HG03442 (cell line): ENCODE measurements at regions not wholly inside any gene's neighbourhood (a gene's known extent, or its start where the extent isn't known, plus 50 kb on each side); places are given as distances from the start of the nearest gene placed in this dataset.

Source experiments
- ATAC-seq: cut with Tn5 transposase; IDR thresholded peaks from one replicate; pipeline ENCODE4 v1.9.1; 2021; ENCODE audit warnings: mild to moderate bottlenecking, moderate library complexity; ENCODE audit not compliant: unreplicated experiment

DNA sequence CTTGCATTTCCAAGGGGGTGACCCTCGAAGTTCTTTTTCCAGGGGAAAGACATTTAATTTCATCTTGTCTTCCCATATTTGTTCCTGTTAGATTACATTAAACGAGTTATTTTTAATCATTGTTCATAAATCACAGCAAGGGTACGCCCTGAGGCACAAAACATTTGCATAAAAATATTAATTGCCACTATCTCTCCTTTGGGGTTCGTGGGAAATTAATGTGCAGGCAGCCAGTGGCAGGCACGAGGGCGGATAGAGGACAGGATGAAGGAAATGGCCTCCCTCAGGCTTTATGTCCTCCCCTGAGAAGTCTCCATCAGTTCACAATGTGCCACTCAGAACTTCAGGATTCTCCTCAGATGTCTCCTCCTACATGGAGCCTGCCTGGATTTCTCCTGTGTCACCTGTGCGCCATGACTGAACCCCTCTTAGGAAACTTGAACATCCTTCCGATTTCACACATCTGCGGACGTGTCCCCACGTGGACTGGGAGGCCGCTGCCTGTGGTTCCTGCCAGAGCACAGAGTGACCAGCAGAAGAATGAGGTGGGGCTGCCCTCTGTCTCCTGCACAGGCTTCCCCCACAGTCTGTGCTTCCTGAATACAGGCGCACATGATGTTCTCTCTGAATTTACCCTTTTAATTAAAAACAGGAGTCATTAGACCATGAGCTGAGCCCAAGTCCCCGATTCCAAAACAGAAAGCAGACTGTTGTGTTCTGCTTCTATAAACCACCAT, 1085.9 kb downstream of the TBC1D22A start:
- ATAC-seq, result no peak

DNA sequence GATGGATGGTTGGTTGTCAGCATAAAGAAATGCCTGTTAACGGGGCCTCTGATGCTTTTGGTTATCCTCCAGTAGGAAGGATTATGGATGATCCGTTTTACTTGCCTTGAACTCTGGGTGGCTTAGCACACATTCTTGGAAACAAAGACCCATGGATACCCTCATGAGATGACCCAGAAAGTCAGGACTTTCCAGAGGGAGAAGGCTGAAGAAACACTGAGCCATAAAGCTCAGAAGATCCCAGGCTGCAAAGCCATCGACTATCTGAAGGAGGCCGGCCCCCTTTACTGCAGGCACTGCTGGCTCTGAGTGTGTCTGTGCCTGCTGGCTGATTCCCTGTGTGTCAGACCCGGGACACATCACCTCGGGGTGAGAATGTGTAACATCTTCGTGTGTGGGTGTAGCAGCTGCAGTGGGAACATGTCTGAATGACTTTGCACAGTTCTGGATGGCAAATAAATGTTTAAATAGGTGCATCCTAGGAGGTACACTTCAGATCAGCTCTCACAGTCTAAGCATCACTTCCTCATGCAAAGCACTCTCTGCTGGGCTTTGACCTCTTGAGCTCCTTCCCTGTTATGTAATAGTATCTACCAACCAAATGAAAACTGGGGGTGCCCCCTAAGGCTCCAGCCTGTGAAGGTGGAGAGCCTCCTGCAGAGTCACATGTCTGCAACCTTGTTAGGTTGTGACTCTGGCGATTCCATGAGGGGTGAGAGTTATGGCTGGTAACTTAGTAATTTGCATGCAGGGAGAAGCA, 1084.9 kb downstream of the TBC1D22A start:
- no peak for ATAC-seq

DNA sequence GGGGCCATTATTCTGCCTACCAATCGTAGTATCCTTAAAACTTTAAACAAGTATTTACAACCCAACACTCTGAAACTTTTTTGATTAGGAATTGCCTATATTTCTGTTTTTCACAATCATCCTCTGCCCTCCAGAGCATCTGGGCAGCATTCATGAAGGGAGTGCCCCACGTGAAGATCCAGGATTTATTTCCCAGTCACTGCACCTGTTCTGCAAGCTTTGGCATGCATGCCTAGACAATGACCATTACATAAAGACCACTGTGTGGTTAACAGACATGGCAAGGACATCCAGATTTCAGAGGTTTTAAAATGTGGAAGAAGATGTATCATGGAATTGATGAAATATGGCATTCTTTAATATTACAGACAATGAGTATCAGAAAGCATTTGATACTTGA, 1083.8 kb downstream of the TBC1D22A start:
- ATAC-seq, result no peak

DNA sequence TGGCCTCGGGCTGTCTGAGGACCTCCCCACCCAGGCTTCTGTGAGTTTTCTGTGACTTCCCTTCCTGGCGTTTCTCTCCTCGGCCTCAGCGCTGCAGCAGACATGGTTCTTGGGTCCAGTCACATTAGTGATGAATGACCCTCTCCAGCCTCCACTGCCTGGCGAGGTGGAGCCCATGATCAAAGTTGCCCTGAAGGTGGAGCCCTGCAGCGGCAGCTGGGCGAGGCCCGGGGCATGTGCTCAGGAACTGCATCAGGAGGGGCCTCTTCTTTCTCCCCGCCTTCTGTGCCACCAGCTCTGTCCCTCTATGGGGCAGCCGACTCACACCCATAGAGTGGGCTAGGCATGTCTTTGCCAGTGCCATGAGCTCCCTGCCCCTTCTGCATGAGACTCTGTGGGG, 1079.7 kb downstream of the TBC1D22A start:
- ATAC-seq, result no peak

DNA sequence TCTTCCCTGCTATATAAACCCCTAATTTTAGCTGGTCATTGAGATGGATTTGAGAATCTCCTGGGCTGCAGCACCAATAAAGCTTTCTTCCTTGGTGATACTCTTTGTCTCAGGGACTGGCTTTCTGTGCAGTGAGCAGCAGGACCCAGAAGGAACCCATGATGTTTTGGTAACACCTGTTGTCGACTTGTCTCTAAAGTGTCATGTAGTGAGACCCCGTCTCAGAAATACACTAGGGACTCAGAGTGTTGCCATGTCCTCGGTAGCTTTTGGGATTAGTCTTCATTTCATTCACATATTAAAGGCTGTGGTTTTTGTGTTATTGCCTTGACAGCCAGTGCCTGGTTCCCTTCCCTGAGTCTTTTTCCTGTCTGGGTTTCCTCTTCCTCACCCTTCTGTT, 1078.7 kb downstream of the TBC1D22A start:
- no peak for ATAC-seq

DNA sequence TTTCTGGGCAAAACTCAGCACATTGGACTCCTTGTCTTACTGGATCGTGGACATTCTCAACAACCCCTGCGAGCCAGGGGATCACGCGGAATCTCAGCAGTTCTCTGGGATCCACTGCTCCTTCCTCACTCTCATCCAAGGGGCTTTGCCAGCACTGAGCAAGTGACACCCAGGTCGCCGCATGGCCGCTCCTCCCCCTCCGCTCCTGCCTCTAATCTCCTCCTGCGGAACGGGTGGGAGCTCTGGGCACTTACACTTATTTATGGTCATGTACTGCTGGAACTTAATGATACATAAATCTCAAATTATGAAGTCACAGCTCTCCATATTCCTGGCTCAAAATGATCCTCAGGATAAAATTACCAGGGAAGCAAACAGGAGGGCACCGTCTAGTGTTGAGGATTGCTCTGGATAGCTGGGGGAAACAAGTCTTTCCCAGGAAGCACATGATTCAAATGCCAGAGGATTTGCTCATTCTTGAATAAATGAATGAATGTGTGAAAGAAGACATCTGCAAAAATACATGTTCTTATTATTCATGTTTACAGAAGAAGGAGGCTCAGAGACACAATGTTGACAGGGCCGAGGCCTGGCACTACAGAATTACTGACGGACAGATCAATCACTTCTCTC, 1077.3 kb downstream of the TBC1D22A start:
- ATAC-seq, result no peak

DNA sequence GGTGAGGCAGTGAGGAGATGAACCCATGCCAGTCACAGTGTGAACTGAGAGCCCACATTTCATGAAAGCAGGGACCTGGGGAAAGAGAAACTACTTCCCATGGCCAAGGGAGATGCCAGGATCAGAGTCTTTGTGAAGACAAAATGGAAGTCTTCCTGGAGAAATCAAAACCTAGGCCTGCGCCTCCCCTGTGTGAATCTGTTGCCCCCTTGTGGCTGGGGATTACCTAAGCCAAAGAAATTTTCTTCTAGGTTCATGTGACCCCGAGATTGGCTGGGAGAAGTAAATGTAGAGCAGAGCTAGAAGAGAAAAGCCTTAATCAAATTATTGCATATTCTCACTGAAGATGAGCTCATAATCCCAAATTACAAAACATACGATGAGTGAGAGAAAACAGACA, 1075.3 kb downstream of the TBC1D22A start:
- ATAC-seq, result no peak

DNA sequence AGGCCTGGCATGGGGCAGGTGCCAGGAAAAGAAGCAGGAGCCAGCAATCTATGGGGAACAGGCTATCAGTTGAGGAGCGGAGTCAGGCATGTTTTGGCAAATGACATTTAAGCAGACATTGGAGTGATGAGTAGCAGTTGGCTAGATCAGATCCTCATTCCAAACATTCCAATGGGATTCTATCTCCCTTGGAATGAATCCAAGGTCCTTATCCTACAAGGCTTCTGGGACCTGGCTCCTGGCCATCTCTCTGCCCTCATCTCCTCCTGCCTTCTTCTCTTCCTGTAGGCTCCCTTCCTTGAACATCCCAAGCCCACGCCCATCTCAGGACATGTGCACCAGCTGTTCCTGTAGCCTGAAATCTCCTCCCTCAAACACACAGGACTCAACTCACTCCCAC, 1074.5 kb downstream of the TBC1D22A start:
- no peak for ATAC-seq

DNA sequence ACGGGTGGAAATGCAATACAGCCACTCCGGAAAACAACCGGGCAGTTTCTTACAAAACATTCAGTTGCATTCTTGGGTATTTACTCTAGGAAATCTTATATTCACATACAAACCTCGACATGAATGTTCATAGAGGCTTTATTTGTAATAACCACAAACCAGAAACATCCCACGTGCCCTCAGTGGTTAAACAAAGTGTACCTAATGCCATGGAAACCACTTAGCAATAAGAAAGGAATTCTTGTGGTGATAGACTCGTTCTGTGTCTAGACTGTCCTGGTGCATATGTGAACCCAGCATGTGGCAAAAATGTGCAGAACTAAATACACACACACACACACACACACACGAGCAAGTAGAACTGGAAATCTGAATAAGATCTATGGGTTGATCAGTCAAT, 1073.3 kb downstream of the TBC1D22A start:
- ATAC-seq, result no peak

DNA sequence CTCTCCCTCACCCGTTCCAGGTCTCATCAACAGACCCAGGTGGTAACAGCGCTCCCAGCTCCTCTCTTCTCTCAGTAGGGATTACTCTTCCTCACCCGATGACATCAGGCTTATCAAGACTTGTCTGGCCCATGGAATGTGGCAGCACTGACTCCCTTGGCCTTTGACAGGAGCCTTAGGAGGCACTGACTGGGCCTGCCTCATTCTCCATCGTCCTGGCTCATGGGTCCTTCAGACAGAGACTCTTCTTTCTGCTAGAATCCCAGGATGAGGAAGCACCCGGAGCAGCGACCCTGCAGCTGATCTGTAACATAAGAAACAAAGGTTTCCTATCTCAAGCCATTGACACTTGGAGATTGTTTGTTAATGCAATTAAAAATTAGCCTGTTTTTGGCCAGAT, 1063.6 kb downstream of the TBC1D22A start:
- ATAC-seq, result no peak

DNA sequence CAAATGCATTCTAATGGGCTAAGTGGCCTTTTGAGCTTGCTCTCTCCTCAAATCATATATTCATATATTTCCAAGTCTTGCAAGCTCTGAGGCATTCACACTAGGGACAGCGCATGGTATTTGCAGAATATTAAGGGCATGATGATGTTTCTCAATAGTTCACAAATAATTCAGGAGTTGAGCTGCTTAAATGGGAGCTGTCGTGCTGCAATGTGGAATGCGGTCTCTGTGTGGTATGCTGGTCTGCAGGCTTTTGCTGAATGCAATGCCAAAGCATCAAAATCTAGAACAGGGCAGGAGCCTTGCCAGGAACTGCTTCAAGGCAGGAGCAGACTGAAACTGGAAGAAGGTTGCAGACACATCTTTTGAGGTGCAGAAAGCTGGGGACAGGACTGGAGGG, 1060.0 kb downstream of the TBC1D22A start:
- ATAC-seq, result no peak

DNA sequence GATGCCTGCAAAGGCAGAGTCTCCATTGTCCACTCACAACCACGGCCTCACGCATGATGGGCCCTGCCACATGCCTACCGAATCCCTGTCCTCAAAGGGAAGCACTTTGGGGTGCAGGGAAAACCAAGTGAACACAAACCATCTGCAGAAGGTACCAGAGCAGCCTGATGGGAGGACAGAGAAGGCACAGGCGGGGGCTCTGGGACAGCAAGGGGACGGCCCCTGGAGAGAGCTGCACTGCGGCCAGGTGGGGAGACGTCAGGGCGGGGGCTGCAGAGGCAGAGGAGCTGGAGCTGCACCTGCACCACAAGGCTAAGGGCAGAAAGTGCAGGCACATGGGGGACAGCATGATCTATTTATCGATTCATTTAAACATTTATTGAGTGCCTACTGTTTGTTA, 1056.0 kb downstream of the TBC1D22A start:
- ATAC-seq, result no peak

DNA sequence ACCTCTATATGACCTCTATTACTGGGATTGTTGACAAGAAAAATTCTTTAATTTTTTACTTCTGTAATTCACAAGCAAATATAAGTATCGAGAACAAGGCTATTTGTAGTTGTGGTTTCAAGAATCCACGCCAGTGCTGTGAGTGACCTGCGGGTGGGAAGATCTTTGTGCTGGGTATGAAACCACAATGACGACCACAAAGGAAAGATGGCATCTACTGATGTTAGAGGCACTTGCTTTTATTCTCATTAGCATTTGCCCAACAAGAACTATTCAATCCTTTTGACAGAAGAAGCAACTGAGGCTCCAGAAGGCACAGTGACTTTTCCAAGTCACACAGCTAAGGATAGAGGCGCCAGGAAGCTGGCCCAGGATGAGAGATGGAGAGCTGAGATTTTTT, 1054.9 kb downstream of the TBC1D22A start:
- ATAC-seq, result no peak

DNA sequence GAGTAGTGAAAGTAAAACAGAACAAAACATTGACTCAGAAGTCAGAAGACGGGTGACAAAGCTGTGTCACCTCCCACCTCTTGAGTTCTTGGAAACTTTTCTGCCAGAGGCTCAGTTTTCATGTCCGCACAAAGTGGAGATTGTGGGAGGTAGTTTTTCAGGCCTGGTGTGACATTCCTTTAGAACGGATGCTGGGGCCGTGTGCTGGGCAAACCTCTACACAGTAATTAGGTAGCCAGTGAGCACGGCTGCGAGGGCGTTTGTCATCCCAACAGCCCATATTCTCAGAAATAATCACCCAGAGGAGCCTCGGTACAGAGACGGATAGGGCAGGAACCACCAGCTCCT, 1054.4 kb downstream of the TBC1D22A start:
- no peak for ATAC-seq

DNA sequence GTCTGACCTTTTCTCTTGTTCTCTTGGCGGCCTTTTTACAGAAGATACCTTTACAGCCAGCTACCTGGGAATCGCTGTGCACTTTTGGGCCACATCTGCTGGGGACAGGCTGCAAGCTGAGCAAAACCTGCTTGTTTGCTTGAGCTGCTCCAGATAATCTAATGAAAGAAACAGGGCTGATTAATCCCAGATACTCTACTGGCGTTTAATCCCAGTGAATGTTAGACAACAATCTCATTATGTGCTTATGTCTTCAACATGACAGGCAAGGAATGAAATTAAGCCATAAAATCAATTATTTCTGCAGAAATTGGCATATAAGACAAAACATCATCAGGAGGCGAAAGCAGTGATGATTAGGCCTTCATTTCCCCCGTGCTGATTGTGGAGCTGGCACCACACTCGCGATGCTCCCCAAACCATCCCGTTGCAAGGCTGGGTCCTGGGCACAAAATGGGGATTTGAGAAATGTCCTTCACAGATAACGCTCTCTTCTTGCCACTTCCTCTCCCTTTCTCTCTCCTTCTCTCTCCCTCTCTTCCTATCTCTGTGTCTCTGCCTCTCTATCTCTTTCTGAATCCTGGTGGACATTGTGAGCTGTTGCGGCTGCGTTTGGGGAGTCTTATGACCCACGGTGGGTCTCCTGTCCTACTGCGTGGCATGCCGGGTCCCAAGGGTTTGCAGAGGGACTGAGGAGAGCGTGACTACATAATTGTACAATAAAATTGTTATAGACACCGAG, 1053.8 kb downstream of the TBC1D22A start:
- ATAC-seq, result no peak

DNA sequence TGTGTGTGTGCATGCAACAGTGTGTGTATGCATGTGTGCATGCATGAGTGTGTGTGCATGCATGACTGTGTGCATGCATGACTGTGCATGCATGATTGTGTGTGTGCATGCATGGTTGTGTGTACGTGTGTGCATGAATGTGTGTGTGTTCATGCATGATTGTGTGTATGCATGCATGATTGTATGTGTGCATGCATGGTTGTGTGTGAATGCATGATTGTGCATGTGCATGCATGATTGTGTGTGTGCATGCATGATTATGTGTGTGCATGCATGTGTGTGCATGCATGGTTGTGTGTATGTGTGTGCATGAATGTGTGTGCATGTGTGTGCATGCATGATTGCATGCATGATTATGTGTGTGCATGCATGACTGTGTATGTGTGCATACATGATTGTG, 1052.0 kb downstream of the TBC1D22A start:
- no peak for ATAC-seq

DNA sequence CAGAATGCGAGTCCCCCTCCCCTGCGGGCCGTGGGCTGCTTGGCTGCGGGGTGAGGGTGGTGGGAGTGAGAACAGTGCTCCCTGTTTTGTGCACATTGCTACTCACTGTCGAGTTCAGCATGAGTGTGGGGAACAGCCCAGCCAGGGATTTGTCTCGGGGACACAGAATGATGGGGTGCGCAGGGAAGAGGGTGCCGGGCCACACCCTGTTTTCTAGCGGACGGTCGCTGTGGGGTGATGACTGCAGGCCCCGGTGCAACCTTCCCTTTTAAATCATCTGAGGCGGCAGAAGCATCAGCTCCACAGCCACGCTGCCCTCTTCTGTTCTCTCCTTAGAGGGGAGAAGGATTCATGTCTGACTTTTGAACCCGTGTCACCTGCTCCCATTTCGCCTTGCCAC, 1051.2 kb downstream of the TBC1D22A start:
- ATAC-seq, result no peak

DNA sequence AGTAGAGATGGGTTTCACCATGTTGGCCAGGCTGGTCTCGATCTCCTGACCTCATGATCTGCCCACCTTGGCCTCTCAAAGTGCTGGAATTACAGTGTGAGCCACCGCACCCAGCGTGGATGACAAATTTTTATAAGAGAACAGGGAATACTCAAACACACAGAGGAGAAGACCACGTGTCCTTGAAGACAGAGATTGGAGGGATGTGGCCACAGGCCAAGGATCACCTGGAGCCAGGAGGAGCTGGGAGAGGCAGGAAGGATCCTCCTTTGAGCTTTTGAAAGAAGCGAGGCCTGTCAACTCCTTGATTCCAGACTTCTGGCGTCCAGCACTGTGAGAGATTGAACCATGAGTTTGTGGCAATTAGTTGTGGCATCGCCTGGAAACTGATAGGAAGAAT, 1049.5 kb downstream of the TBC1D22A start:
- ATAC-seq, result no peak

DNA sequence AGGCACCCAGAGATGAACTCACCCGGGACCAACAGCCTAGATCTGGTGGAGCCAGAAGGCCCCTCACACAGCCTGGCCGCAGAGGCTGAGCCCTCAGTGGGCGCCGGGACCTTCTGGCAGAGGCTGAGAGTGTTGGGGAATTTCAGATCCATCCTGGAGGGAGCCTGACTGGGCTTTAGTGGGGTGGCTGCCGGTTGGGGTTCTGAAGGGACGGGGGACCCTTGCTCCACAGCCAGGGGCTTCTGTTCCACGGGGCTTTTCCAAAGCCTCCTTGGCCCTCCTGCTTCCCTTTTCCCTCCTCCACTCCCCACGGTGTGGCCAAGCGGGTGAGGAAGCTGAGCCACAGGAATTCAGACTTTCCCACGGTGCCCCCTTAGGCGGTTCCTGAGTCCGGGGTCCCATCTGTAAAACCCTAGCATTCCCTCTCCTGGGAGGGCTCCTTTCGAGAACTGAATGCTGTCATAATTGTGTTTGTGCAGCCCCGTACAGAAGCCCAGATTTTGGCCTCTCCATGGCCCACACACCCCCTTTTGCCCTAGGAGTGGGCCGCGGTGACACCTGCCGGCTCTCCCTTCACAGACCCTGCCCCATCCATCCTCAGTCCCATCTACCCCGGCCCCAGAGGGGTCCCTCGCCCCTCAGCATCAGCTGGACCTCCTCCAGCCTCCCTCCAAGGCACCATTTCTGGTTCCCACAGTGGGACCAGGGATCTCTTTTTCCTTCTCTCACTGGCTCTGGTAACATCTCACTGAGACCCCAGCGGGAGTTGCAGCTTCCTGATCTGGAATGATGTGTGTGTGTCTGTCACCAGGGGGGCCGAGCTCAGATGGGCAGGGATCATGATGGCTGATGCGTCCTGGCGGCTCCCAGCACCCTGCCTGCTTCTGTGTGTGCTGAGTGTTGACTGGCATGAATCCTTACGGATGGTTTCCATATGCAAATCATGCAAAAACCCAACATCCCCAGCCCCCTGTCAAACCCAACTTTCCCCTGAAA, 1048.4 kb downstream of the TBC1D22A start:
- ATAC-seq, result no peak

DNA sequence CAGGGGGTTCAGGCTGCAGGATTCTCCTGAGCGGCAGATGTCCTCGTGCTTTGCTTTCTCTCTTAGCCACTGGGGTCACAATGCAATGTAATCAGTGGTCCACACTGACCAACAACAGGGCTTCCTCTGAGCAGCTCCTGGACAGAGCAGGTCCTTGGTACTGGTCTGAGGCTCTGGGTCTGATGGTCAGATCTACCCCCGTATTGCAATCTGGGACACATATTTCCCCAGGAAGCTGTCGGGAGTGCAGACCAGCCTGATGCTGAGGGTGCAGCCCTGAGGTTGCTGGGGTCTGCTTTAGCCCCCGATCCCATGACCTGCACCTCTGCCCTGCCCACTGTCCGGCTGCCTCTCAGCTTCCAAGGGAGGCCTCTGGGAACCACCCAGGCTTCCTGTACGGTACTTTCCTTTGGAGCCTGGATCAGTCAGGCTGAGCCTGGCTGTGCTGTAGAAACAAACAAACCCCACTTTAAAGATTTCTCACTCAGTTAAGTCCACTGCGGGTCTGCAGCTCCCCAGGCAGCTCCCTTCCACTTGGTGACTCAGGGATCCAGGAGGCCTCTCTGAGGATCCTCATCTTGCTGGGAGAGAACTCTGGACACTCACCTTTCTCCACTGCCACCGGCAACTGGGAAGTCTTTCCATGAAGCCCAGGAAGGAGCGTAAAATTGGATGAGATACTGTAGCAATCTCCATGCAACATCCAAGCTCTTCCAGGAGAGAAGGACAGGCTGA, 1046.6 kb downstream of the TBC1D22A start:
- ATAC-seq, result no peak
